ENCODE measurements at regions not wholly inside any gene's neighbourhood (a gene's known extent, or its start where the extent isn't known, plus 50 kb on each side); places are given as distances from the start of the nearest gene placed in this dataset.

GRCh38 chr10:105409370-105409769 lies 768.3 kb downstream of the SORCS3 start:
- TF ChIP-seq, protein P1, sequence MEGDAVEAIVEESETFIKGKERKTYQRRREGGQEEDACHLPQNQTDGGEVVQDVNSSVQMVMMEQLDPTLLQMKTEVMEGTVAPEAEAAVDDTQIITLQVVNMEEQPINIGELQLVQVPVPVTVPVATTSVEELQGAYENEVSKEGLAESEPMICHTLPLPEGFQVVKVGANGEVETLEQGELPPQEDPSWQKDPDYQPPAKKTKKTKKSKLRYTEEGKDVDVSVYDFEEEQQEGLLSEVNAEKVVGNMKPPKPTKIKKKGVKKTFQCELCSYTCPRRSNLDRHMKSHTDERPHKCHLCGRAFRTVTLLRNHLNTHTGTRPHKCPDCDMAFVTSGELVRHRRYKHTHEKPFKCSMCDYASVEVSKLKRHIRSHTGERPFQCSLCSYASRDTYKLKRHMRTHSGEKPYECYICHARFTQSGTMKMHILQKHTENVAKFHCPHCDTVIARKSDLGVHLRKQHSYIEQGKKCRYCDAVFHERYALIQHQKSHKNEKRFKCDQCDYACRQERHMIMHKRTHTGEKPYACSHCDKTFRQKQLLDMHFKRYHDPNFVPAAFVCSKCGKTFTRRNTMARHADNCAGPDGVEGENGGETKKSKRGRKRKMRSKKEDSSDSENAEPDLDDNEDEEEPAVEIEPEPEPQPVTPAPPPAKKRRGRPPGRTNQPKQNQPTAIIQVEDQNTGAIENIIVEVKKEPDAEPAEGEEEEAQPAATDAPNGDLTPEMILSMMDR (IDR thresholded peaks at IDR 0.05): no peak
- TF ChIP-seq POLR2A (IDR thresholded peaks at IDR 0.05): no peak

Data from right lobe of liver (tissue), 4 donors.